Muscle of back (tissue), 3 donors: ENCODE measurements at regions not wholly inside any gene's neighbourhood (a gene's known extent, or its start where the extent isn't known, plus 50 kb on each side); places are given as distances from the start of the nearest gene placed in this dataset.
"Not testable (repeated sequence)": the region's sequence is repeated elsewhere in the genome, so short reads cannot be mapped to it uniquely, and the experiment has no call there.

Experiments
- DNase-seq, 3 donors: peaks; one replicate each; pipeline versions ENCODE4 v3.0.0 to v3.0.0-alpha.2; 2013

- DNase-seq: no peak
Observed at GRCh38 chr22:49721211-49721763, 106.4 kb downstream of the BRD1 start.

- DNase-seq: no peak
Observed at GRCh38 chr22:49720279-49720959, 107.3 kb downstream of the BRD1 start.

GRCh38 chr22:49719046-49719445 is 108.6 kb downstream of the BRD1 start:
- DNase-seq: no peak

GRCh38 chr22:49718396-49718795 is 109.3 kb downstream of the BRD1 start:
- DNase-seq: no peak

- no peak for DNase-seq
Observed at GRCh38 chr22:49717322-49717919, 110.3 kb downstream of the BRD1 start.

- DNase-seq: no peak
Observed at GRCh38 chr22:49716441-49716840, 111.2 kb downstream of the BRD1 start.

- no peak for DNase-seq
Observed at GRCh38 chr22:49715450-49715849, 112.2 kb downstream of the BRD1 start.

GRCh38 chr22:49713003-49713402 is 114.7 kb downstream of the BRD1 start:
- DNase-seq: no peak

- DNase-seq: peak; percentile 7 to 58 (median 42)
Observed at GRCh38 chr22:49712195-49712791, 115.4 kb downstream of the BRD1 start.

GRCh38 chr22:49710746-49711145 is 116.9 kb downstream of the BRD1 start:
- DNase-seq: no peak

- no peak for DNase-seq
Observed at GRCh38 chr22:49709464-49709863, 118.2 kb downstream of the BRD1 start.

- no peak for DNase-seq
Observed at GRCh38 chr22:49705972-49706352, 121.7 kb downstream of the BRD1 start.

GRCh38 chr22:49705216-49705971 is 122.3 kb downstream of the BRD1 start:
- no peak for DNase-seq

- DNase-seq: no peak
Observed at GRCh38 chr22:49704345-49705215, 123.1 kb downstream of the BRD1 start.

- no peak for DNase-seq
Observed at GRCh38 chr22:49703990-49704344, 123.7 kb downstream of the BRD1 start.

- no peak for DNase-seq
Observed at GRCh38 chr22:49703505-49703904, 124.2 kb downstream of the BRD1 start.

GRCh38 chr22:49702068-49702397 is 125.6 kb downstream of the BRD1 start:
- DNase-seq: no peak

- no peak for DNase-seq
Observed at GRCh38 chr22:49701380-49702067, 126.1 kb downstream of the BRD1 start.

- no peak for DNase-seq
Observed at GRCh38 chr22:49699928-49700498, 127.7 kb downstream of the BRD1 start.

- no peak for DNase-seq
Observed at GRCh38 chr22:49699476-49699875, 128.2 kb downstream of the BRD1 start.

- not testable (repeated sequence) for DNase-seq
Observed at GRCh38 chr22:49698616-49699015, 129.1 kb downstream of the BRD1 start.
